IMR-90 (cell line): ENCODE measurements at regions not wholly inside any gene's neighbourhood (a gene's known extent, or its start where the extent isn't known, plus 50 kb on each side); places are given as distances from the start of the nearest gene placed in this dataset.
A peak's percentile ranks its signal among the peaks of the same experiment; 100 is the strongest.

Source experiments
- ATAC-seq: fragments of 200-7000 bp; cut with Tn5 transposase; 2 replicates; pipeline ENCODE4 v1.9.1; 2020; ENCODE audit warnings: low read depth, mild to moderate bottlenecking, moderate library complexity
- BruUV-seq: library from RNA; stranded (reverse); fragments of 400-500 nt; replicated peaks from 2 replicates; lab custom pipeline; 2021; lab: Mats Ljungman, UMichigan
- CTCF ChIA-PET: fragments of 300-600 bp; formaldehyde crosslinking; extraction: SDS; loops from one replicate; lab custom pipeline; 2021; ENCODE audit warnings: antibody characterized with exemption; lab: Yijun Ruan, JAX
- POLR2A ChIA-PET: fragments of 300-600 bp; sonication (Branson Sonifier 250); formaldehyde crosslinking; loops from one replicate; lab custom pipeline; 2022; ENCODE audit warnings: antibody characterized with exemption; ENCODE audit not compliant: unreplicated experiment; lab: Charles Lee
- DNase-seq: peaks from one replicate; pipeline ENCODE4 v3.0.0; 2013
- H2AFZ ChIP-seq: replicated peaks from 2 replicates; pipeline ENCODE3; 2013; ENCODE audit warnings: low read length, mild to moderate bottlenecking; ENCODE audit not compliant: poor library complexity
- H2AK5ac ChIP-seq: 2 replicates; pipeline ENCODE4 v1.6.1; 2013; ENCODE audit warnings: low read depth, low read length, inconsistent platforms
- H2AK9ac ChIP-seq: replicated peaks from 2 replicates; pipeline ENCODE3; 2013; ENCODE audit warnings: mild to moderate bottlenecking, low read depth, low read length, moderate library complexity; ENCODE audit not compliant: poor library complexity
- H2BK120ac ChIP-seq: 2 replicates; pipeline ENCODE4 v1.6.1; 2013; ENCODE audit warnings: low read depth, low read length, inconsistent platforms
- H2BK15ac ChIP-seq: 3 replicates; pipeline ENCODE4 v1.6.1; 2013; ENCODE audit warnings: low read depth, low read length, inconsistent platforms
- H2BK20ac ChIP-seq: 2 replicates; pipeline ENCODE4 v1.6.1; 2013; ENCODE audit warnings: low read depth, mild to moderate bottlenecking, inconsistent platforms, low read length, moderate library complexity
- H2BK5ac ChIP-seq: 2 replicates; pipeline ENCODE4 v1.6.1; 2013; ENCODE audit warnings: mild to moderate bottlenecking, low read depth, low read length, inconsistent platforms; ENCODE audit not compliant: poor library complexity, severe bottlenecking
- H3K14ac ChIP-seq: replicated peaks from 2 replicates; pipeline ENCODE4 v1.6.1; 2013; ENCODE audit warnings: low read depth, low read length, inconsistent platforms
- H3K18ac ChIP-seq: 2 replicates; pipeline ENCODE4 v1.6.1; 2013; ENCODE audit warnings: low read depth, low read length, control low read depth
- H3K23ac ChIP-seq: 2 replicates; pipeline ENCODE4 v1.6.1; 2013; ENCODE audit warnings: low read depth, low read length, inconsistent platforms
- H3K27ac ChIP-seq: 2 replicates; pipeline ENCODE4 v1.5.1; 2013; ENCODE audit warnings: mild to moderate bottlenecking, control low read depth, low read length; ENCODE audit not compliant: insufficient read depth
- H3K27me3 ChIP-seq: 2 replicates; pipeline ENCODE4 v1.6.1; 2013; ENCODE audit warnings: low read length; ENCODE audit not compliant: control insufficient read depth, insufficient read depth
- H3K36me3 ChIP-seq: 2 replicates; pipeline ENCODE4 v1.6.1; 2013; ENCODE audit warnings: low read length, mixed read lengths; ENCODE audit not compliant: control insufficient read depth, insufficient read depth
- H3K4ac ChIP-seq: 2 replicates; pipeline ENCODE4 v1.6.1; 2013; ENCODE audit warnings: low read depth, low read length, inconsistent platforms
- H3K4me1 ChIP-seq: 2 replicates; pipeline ENCODE4 v1.6.1; 2013; ENCODE audit warnings: low read length, mixed read lengths; ENCODE audit not compliant: control insufficient read depth, insufficient read depth
- H3K4me2 ChIP-seq: 2 replicates; pipeline ENCODE4 v1.6.1; 2013; ENCODE audit warnings: low read depth, mild to moderate bottlenecking, control low read depth, low read length, moderate library complexity
- H3K4me3 ChIP-seq: 2 replicates; pipeline ENCODE4 v1.5.1; 2013; ENCODE audit warnings: low read depth, mild to moderate bottlenecking, control low read depth, low read length, moderate library complexity; ENCODE audit not compliant: insufficient read depth
- H3K56ac ChIP-seq: 2 replicates; pipeline ENCODE4 v1.6.1; 2013; ENCODE audit warnings: low read length, inconsistent platforms; ENCODE audit not compliant: insufficient read depth; ENCODE audit errors: extremely low read depth
- H3K79me1 ChIP-seq, 2 experiments: 2 replicates each; pipeline ENCODE4 v1.6.1; 2013; ENCODE audit warnings: low read length in 2 of 2, inconsistent platforms in 1 of 2, low read depth in 1 of 2
- H3K9ac ChIP-seq: 2 replicates; pipeline ENCODE4 v1.6.1; 2013; ENCODE audit warnings: low read depth, low read length, control low read depth
- H3K9me1 ChIP-seq: 2 replicates; pipeline ENCODE4 v1.6.1; 2013; ENCODE audit warnings: low read length, inconsistent platforms; ENCODE audit not compliant: insufficient read depth
- H3K9me3 ChIP-seq: 2 replicates; pipeline ENCODE4 v1.6.1; 2013; ENCODE audit warnings: low read length; ENCODE audit not compliant: control insufficient read depth, insufficient read depth
- H4K20me1 ChIP-seq: 2 replicates; pipeline ENCODE4 v1.6.1; 2013; ENCODE audit warnings: low read length, inconsistent platforms; ENCODE audit not compliant: insufficient read depth
- H4K5ac ChIP-seq: 2 replicates; pipeline ENCODE4 v1.6.1; 2013; ENCODE audit warnings: mild to moderate bottlenecking, low read depth, low read length, control low read depth
- H4K8ac ChIP-seq, 2 experiments: 2 replicates each; pipeline ENCODE4 v1.6.1; 2013; ENCODE audit warnings: low read depth in 2 of 2, low read length in 2 of 2, control low read depth in 1 of 2, inconsistent platforms in 1 of 2
- H4K91ac ChIP-seq: 2 replicates; pipeline ENCODE4 v1.6.1; 2013; ENCODE audit warnings: low read depth, low read length, inconsistent platforms; ENCODE audit not compliant: insufficient read depth
- CEBPB ChIP-seq: IDR thresholded peaks from 2 replicates; pipeline ENCODE4 v1.6.1; 2012; ENCODE audit warnings: low read depth, low read length, improper control_type of control experiment
- FOS ChIP-seq: fragments of 150-350 bp; IDR thresholded peaks from 2 replicates; pipeline ENCODE4 v1.6.1; 2016; ENCODE audit warnings: low read depth, low read length
- MAZ ChIP-seq: IDR thresholded peaks from 2 replicates; pipeline ENCODE4 v1.6.1; 2012; ENCODE audit warnings: low read depth, mild to moderate bottlenecking, low read length, improper control_type of control experiment, moderate library complexity, borderline replicate concordance
- POLR2A ChIP-seq: IDR thresholded peaks from 2 replicates; pipeline ENCODE4 v1.6.1; 2012; ENCODE audit warnings: mild to moderate bottlenecking, low read depth, low read length
- RCOR1 ChIP-seq: IDR thresholded peaks from 2 replicates; pipeline ENCODE4 v1.6.1; 2012; ENCODE audit warnings: mild to moderate bottlenecking, low read length, improper control_type of control experiment; ENCODE audit not compliant: insufficient replicate concordance
- RFX5 ChIP-seq: IDR thresholded peaks from 2 replicates; pipeline ENCODE4 v1.8.0; 2012; ENCODE audit warnings: low read depth, mild to moderate bottlenecking, low read length, moderate library complexity
- SMC3 ChIP-seq: fragments of 150-350 bp; IDR thresholded peaks from 2 replicates; pipeline ENCODE4 v1.6.1; 2016; ENCODE audit warnings: low read depth, mild to moderate bottlenecking, antibody characterized with exemption, low read length, moderate library complexity
- USF2 ChIP-seq: fragments of 150-350 bp; IDR thresholded peaks from 2 replicates; pipeline ENCODE4 v1.6.1; 2017; ENCODE audit warnings: mild to moderate bottlenecking, antibody characterized with exemption, low read length, low read depth
- WGBS, 2 experiments: methylation state at CpG; one replicate each; pipeline versions ENCODE4 v1.1.5 to v1.1.7; 2013; ENCODE audit warnings: missing lambda C conversion rate in 2 of 2; ENCODE audit not compliant: insufficient read length in 1 of 2; ENCODE audit errors: extremely low coverage in 2 of 2; 5-methylcytosine and 5-hydroxymethylcytosine counted together
- dilution Hi-C: fragments of 300-500 bp; cut with HindIII; formaldehyde crosslinking; loops from one replicate; pipeline ENCODE4 v1.14.3; 2018; ENCODE audit warnings: low sequenced_read_pairs; ENCODE audit not compliant: unreplicated experiment
- in situ Hi-C: fragments of 300-500 bp; cut with MboI; formaldehyde crosslinking; loops from 3 replicates; pipeline ENCODE4 v1.14.3; 2019; ENCODE audit warnings: low sequenced_read_pairs, inconsistent platforms, mixed read lengths
- intact Hi-C: fragments of 100-400 bp; cut with micrococcal nuclease; formaldehyde crosslinking; loops from 2 replicates; pipeline ENCODE4 v1.10.0; 2022
- TF ChIP-seq, protein P1 (sequence below): fragments of 150-350 bp; IDR thresholded peaks from 2 replicates; pipeline ENCODE4 v1.6.1; 2016; ENCODE audit warnings: low read depth, mild to moderate bottlenecking, low read length, moderate library complexity, borderline replicate concordance
- TF ChIP-seq, protein P2 (sequence below): conservative IDR thresholded peaks from 2 replicates; pipeline ENCODE4 v1.5.1; 2012; ENCODE audit warnings: mild to moderate bottlenecking, low read depth, low read length, improper control_type of control experiment

DNA sequence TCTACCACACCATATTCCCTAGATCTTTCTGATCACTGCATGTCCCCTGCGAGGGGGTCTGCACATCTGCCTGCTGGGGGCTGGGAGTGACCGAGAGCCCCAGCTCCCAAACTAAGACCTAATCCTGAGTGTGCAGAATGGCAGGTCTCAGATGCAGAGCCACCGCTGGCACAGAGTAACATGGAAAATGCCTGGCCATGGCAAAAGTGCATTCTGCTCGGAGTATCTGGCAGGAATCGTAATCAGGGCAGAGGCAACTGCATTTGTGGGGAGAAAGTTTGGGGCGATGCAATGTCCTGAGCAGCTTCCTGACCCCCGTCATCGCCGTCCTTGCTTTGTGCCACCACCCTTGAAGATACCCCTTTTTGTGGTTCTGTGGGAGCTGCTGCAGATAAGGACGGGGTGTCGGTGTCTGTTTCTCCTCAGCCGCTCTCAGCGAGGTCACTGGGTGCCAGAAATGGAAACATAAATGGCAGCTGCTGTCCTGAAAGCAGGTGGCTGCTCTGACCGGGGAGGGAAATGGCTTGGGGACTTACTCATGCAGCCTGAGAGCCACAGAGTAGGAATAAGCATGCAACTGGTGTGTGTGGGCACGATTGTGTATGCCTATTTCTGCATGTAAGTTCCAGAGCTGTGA is 157.9 kb downstream of the LY86 start:
- Histone ChIP-seq H3K4ac (no peak overlapping the region), H3K4me1 (peaks cover 13% of the 10 kb centered on the region), H3K27me3 (no peaks in the 10 kb centered on the region; the same call in 1 of the 2 replicates), H3K4me2 (no peak overlapping the region), H3K79me1 (no peaks in the 10 kb centered on the region), H3K36me3 (no peaks in the 10 kb centered on the region), H4K5ac (no peak overlapping the region), H3K9me3 (no peaks in the 10 kb centered on the region), H2BK120ac (no peak overlapping the region), H2BK20ac (no peak overlapping the region), H2AK5ac (no peak overlapping the region), H3K9me1 (peaks cover 15% of the 10 kb centered on the region; the same call in 1 of the 2 replicates), H3K23ac (no peak overlapping the region), H3K9ac (no peak overlapping the region), H3K27ac (no peak overlapping the region), H3K18ac (no peak overlapping the region), H4K20me1 (no peaks in the 10 kb centered on the region), H4K8ac (no peak overlapping the region), H3K4me3 (no peak overlapping the region), H2BK15ac (no peak overlapping the region), H3K14ac (no peak overlapping the region; the same call in 1 of the 2 replicates), H3K56ac (no peak overlapping the region), H2BK5ac (no peak overlapping the region), H2AK9ac (no peak overlapping the region), H4K91ac (no peak overlapping the region), H2AFZ (peak overlapping the region; percentile 15)
- BruUV-seq = no TSS peak
- ATAC-seq = no peak
- dilution Hi-C loops = no loop called here
- 71% methylated on average over 8 of the region's 15 CpGs; no CpG with 5 or more reads in 1 of the 2 experiments for WGBS, 2 experiments
- POLR2A ChIA-PET = no interaction called here
- intact Hi-C loops = no loop called here
- no peak for TF ChIP-seq POLR2A
- TF ChIP-seq, protein P1, sequence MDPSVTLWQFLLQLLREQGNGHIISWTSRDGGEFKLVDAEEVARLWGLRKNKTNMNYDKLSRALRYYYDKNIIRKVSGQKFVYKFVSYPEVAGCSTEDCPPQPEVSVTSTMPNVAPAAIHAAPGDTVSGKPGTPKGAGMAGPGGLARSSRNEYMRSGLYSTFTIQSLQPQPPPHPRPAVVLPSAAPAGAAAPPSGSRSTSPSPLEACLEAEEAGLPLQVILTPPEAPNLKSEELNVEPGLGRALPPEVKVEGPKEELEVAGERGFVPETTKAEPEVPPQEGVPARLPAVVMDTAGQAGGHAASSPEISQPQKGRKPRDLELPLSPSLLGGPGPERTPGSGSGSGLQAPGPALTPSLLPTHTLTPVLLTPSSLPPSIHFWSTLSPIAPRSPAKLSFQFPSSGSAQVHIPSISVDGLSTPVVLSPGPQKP = no peak
- no peak for TF ChIP-seq CEBPB
- no peak for TF ChIP-seq SMC3
- TF ChIP-seq RFX5 = no peak
- no peak for TF ChIP-seq MAZ
- TF ChIP-seq RCOR1 = no peak
- TF ChIP-seq FOS = no peak
- TF ChIP-seq, protein P2, sequence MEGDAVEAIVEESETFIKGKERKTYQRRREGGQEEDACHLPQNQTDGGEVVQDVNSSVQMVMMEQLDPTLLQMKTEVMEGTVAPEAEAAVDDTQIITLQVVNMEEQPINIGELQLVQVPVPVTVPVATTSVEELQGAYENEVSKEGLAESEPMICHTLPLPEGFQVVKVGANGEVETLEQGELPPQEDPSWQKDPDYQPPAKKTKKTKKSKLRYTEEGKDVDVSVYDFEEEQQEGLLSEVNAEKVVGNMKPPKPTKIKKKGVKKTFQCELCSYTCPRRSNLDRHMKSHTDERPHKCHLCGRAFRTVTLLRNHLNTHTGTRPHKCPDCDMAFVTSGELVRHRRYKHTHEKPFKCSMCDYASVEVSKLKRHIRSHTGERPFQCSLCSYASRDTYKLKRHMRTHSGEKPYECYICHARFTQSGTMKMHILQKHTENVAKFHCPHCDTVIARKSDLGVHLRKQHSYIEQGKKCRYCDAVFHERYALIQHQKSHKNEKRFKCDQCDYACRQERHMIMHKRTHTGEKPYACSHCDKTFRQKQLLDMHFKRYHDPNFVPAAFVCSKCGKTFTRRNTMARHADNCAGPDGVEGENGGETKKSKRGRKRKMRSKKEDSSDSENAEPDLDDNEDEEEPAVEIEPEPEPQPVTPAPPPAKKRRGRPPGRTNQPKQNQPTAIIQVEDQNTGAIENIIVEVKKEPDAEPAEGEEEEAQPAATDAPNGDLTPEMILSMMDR = no peak
- TF ChIP-seq USF2 = no peak
- CTCF ChIA-PET = no interaction called here
- in situ Hi-C loops = no loop called here
- peak; percentile 67 for DNase-seq
